ENCODE measurements at regions not wholly inside any gene's neighbourhood (a gene's known extent, or its start where the extent isn't known, plus 50 kb on each side); places are given as distances from the start of the nearest gene placed in this dataset.

DNA sequence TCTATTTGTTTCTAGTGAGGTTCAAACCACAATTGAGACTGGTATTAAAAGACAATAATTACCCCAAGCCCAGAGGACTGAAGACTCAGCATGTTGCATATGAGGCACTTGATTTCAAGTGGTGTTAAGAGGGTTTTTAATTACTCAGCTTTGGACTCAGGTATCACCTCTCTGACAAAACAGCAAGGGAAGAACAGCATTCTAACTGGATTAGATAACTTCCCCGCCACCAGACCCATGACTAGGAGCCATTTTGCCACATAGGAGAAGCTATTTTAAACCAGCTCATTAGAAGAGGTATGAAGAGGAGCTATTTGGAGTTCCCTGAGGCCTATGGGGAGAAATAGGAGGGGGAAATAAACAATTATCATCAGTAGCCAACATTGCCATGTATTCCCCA lies 226.1 kb upstream of the TOX3 start:
- TF ChIP-seq TAF1 (IDR thresholded peaks at IDR 0.05; ENCODE audit: borderline replicate concordance, insufficient read depth, low read length) (no peak), POLR2AphosphoS5 (IDR thresholded peaks at IDR 0.05; ENCODE audit: low read depth, low read length) (no peak)
